ENCODE measurements at regions not wholly inside any gene's neighbourhood (a gene's known extent, or its start where the extent isn't known, plus 50 kb on each side); places are given as distances from the start of the nearest gene placed in this dataset.
"Not testable (repeated sequence)": the region's sequence is repeated elsewhere in the genome, so short reads cannot be mapped to it uniquely, and the experiment has no call there.

DNA sequence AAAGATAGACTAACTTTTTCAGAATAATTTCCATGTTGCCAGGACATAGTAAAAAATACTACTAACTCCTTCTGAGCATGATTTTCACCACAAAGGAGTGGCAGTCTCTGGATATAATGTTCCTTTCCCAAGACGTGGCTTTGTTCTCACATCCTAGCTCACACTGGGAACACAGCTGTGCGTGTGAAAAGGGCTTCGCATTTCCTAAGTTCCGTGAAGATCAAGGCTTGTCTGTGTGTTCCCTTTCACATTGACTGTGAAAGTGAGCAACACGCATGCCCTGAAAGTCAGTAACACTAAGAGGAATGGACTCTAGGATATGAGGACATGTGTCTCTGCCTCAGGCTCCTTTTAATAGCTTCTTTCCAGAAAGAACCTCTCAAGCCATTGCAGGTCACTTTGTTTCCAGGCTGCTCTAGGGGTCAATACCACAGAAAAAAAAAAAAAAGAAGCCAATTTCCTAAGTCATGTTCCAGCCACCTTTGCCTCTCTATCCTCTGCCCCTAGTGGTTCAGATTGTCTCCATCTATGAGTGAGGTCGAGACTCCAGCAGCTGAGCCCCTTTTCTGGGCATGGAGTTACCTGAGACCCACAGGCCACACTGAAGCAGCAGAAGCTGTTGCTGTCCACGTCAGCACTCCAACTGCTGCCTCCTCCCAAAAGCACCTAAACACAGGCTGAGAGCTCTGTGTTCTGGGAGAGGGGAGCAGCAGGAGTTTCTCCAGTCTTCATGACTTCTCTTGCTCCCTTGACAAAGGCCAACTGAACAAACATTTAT, 355.9 kb downstream of the RSL24D1 start:
- no peak for DNase-seq

DNA sequence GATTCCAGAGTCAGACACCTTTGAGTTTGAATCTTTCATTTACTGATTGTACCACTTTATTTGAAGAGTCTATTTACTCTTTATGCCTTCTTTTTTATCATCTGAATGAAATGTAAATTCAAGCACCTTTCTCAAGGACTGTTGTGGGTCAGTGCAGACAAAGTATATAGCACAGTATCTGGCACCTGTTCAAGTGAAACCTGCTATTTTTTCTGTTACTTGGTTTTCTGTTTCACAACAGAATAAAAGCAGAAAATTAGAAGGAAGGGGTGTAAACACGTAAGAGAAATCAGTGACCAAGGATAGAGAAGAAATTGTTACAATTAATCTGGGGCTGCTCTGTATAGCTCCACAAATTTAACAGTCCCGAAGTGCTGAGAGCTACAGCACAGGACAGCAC, 357.4 kb downstream of the RSL24D1 start:
- DNase-seq = no peak

DNA sequence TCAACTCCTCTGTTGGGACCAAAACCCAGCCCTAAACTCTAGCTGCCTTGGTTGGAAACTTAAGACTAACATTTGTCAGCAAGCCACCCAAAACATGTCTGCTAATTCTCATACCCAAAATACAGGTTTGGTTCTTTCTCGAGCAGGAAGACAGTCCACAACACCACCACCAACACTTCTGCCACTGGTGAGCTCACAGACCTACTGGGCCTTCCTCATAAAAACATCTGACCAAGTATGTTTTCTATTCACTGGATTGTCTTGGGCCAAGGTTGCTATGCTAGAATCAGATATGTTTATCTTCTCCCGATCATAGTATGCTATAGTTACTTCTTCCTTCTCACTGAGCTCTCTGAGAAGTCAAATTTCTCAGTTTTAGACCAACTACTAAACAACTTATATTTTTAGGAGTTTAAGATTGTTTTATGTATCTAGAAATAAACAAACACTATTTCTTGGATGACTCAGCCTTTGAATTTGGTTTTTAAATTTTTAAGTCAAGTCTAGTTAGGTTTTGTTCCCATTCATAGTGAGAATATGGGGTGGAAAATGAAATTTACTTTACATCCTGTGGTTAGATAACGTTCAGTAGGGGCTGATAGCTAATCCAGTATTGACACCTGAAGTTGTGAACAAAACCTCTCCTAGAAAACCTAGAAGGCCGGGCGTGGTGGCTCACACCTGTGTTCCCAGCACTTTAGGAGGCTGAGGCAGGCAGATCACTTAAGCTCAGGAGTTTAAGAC, 360.5 kb downstream of the RSL24D1 start:
- no peak for DNase-seq

DNA sequence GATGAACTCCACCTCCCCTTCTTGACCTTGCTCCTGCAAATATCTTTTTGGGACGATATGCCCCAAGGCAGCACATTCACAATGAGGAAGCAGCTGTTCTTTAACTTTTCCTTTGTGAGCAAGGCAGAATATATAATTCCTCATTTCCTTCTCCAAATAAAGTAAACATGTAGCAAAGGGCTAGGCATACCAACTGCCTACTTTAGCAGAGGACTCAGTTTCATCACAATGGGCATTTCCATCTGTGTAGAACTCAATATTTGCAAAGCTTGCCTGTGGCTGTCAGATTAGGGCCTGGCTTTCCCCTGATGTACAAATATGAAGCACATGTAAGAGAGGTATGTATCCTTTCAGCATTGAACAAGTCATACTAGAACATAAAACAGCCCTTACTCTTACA, 366.9 kb downstream of the RSL24D1 start:
- no peak for DNase-seq

DNA sequence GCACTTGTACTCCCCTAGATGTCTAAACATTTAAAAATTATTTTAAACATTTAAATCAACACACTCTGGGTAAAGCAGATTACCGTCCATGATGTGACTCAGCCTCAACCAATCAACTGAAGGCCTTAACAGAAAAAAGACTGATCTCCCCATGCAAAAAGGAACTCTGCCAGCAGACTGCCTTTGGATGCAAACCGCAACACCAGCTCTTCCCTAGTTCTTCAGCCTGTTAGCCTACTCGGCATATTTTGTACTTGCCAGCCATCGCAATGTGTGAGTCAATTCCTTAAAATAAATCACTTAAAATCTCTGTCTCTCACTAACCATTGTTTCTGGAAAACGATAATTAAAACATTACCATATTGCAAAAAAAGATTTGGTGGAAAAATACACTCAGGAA, 375.9 kb downstream of the RSL24D1 start:
- DNase-seq = no peak

DNA sequence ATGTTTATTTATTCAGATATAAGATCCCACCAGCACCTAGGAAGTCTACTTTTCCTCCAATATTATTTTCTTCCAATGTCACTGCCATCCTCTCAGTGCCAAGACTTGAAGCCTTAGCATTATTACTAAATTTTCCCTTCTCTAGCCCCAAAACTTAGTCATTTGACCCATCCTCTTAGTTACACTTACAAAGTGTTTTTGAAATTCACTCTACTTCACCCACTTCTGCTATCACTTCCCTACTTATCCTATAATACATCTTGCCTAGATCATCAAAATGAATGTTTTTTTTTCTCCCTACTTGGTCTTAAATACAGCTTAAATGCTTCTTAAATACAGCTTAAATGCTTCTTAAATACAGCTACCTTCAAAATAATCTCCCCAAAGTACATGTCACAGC, 376.6 kb downstream of the RSL24D1 start:
- no peak for DNase-seq

DNA sequence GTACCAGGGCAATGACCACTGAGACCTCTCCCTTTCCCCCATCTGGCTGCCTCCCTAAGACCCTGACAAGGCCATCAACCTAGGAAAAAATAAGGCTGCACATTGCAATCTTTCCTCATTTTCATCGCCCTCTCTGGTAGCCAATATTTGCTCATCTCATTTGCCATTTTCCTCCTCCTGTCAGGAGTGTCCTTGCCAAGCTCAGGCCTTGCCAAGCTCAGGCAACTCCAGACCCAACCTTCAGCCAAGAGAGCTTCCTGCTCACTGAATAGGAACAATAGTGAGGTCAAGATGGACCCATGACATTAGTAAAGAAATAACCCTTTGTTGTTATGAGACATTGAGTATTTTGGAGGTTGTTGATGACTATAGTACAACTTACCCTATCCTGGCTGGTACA, 380.3 kb downstream of the RSL24D1 start:
- DNase-seq = no peak

DNA sequence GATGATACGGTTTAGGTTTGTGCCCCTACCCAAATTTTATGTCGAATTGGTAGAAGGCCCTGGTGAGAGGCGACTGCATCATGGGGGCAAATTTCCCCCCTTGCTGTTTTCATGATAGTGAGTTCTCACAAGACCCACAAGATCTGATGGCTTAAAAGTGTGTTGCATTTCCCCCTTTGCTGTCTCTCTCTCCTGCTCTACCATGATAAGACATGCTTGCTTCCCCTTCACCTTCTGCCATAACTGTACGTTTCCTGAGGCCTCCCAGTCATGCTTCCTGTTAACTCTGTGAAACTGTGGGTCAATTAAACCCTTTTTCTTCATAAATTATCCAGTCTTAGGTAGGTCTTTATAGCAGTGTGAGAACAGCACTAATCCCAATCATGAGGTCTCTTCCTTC, 381.2 kb downstream of the RSL24D1 start:
- DNase-seq = no peak

DNA sequence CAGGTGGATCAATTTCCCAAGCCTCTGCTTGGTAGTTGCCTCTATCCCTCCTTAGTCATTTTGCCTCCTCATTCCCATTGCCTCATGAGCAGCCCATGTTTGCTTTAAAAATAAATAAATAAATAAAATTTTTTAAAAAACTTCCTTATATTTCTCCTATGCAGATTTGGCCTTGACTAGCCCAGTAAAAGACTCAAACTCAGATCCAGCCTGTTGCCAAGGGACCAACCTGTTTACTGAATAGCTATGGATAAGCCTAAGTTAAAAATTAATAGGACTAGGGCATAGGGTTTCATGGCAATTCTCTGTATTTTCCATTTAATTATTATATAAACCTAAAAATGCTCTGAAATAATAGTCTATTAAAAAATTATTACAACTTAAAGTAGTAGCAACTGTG, 384.4 kb downstream of the RSL24D1 start:
- DNase-seq = no peak

DNA sequence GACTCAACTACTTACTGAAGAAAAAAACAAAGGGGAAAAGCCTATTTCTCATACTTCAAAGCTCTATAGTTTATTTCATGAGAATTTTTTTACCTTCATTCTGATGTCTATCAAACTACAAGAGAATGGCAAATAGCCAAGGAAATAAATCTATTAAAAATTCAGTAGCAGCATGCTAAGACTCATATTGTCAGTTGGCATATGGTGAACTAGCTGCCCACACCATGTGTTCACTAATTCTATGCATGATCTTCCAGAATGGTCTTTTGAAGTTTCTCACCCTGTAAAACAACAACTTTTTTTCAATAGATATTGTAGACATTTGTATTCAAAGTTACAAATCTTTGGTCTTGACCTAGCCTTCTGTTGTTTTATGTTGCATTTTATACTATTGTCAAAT, 386.2 kb downstream of the RSL24D1 start:
- no peak for DNase-seq

DNA sequence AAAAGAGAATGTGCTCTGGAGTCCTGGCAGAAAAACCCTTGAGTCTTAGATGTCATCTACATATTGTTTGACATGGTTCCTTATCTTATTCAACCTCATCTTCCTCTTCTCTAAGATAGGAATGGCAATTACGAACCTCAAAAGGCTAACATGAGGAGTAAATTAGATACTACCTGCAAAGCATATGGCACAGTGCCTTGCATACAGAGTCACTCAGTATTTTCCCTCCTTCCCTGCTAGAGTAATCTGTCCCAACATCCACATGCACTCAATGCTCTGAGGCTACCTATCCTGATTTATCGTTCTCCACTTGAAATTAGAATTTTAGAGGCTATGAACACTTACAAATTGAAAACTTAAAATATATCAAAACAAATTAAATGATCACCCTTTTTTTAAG, 386.7 kb downstream of the RSL24D1 start:
- DNase-seq = no peak

DNA sequence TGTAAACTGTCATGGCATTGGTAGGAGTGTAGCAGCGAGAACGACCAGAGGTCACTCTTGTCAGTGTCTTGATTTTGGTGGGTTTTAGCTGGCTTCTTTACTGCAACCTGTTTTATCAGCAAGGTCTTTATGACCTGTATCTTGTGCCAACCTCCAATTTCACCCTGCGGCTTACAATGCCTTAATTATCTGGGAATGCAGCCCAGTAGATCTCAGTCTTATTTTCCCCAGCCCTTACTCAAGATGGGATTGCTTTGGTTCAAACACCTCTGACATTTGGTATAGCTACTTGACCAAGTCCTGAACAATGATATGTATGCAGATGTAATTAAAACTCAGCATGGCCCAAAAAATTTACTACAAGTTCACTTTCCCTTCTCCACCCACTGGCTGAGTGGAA, 388.4 kb downstream of the RSL24D1 start:
- no peak for DNase-seq

DNA sequence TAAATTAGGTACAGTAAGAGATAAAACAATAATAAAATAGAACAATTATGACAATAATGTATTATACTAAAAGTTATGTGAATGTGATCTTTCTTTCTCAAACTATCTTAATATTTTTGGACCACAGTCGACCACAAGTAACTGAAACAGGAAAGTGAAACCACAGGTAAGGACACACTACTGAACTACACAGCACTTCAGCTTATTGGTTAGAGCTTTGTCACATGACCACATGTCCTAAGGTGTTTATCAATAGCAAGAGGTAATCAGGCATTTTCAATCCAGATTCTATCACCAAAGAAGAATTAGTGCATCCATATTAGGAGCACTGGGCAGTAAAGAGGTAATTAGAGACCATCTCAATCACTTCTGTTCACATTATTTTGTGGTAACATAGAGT, 392.8 kb downstream of the RSL24D1 start:
- no peak for DNase-seq

DNA sequence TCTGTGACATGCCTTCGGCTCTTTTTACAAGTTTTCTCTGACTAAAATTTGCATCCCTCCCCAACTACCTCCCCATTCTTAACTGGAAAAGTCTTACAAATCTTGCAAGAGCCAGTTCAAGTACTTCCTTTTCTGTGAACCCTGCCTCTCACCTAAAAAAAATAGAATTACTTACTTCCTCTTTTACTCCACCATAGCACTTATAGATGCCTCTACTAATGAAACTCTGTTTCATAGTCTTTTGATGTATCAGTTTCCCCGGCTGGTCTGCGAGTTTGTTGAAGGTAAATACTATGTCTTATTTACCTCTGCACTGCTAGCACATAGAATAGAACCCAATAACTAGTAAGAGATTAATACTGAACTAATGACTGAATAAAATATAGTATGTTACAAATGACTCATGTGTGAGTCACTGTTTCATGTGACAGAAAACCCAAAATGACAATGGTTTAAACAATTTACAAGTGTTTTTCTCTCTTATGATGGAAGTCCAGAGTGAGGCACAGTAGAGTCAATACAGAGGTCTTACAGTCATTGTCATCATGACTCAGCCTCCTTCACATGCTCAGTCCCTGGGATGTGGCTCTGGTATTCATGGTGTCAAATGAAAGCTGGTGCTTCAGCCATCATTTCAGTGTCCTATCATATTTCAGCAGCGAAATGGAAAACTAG, 393.5 kb downstream of the RSL24D1 start:
- DNase-seq = peak in 1 of 2 donors; percentile 3

DNA sequence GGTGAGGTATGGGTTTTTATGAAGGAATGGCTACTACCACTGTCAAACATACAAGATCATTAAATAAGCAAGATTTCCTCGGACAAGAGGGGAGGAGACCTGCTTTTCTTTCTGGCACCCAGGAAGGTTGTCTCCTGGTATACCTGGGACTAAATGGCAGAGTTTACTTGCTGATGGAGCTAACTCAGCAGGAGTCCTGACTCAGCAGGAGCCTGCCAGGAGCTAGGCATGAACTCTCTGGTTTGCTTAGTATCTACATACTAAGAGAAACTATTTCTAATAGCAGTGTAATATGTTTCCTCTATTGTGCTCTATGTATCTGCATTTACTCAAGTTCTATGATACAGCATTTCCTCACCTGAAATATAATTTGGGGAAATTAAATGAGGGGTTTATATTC, 404.2 kb downstream of the RSL24D1 start:
- DNase-seq = no peak

DNA sequence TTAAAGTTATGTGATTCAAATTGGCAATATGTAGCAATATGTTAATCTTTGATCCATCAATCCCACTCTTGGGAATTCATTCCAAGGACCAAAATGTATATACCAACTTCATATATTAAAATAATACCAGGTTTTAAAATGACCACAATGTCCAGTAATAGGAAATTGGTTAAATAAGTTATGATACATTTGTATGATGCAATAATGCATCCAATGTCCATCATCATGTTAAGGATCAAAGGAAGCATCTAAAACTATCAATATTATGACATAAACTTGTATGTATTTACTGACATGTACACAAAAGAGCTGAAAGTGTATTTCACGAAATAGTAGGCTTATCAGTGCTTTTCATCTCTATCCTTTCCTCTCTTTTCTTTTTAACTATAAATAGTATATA, 406.0 kb downstream of the RSL24D1 start:
- no peak for DNase-seq

DNA sequence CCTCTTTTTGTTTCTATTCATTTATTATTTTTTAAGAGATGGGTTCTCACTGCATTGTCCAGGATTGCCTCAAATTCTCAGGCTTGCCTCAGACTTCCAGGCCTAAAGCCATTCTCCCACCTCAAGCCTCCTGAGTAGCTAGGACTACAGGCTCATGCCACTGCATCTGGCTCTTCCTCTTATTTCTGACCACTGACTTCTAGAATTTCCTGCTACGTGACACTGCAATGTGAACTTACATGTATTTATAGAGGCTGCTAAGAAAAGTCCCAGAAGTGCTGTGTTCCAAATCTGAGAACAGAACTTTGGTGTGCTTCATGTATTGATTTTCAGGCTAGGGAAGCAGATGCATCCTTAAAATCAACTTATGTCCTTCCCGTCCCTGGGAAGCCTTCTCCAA, 407.4 kb downstream of the RSL24D1 start:
- no peak for DNase-seq

DNA sequence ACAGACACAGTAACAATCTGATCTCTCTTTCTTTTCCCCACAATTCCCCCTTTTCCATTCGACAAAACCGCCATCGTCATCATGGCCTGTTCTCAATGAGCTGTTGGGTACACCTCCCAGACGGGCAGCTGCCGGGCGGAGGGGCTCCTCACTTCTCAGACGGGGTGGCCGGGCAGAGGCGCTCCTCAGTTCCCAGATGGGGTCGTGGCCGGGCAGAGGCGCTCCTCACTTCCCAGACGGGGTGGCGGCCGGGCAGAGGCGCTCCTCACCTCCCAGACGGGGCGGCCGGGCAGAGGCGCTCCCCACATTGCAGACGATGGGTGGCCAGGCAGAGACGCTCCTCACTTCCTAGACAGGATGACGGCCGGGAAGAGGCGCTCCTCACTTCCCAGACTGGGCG, 415.5 kb downstream of the RSL24D1 start:
- not testable (repeated sequence) for DNase-seq

DNA sequence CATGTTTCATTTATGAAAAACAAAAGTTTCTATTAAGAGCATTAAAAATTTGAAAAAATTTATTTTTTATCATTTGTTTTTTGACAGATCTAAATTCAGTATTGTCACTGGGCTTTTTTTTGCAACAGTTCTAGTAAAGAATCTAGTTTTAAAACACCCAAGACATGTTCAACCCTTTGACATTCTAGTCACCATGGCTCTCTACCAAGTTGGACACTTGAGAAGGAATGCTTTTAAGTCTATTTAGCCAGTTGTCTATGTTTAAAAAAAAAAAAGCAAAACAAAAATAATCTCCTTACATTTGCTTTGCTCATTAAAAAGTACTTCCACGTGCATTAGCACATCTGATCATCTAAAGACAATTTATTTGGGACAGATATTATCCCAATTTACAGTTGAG, 417.5 kb downstream of the RSL24D1 start:
- DNase-seq = no peak

DNA sequence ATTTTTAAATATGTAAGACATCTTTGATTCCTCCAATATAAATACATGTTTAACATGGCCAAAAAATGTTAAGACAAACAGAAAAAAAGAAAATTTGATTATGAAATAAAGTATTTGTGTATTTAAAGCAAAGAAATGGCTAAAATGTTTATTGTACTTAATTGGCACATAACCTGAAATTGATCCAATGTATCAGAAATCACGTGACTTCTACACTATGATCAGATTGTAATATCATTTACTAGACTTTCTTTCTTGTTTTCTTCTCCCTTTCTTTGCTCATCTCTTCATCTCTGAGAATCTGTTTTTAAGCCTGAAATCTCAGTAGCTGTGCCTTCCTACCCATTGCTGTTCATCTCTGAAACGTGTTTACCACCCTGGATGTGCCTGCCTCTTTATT, 420.3 kb downstream of the RSL24D1 start:
- no peak for DNase-seq

DNA sequence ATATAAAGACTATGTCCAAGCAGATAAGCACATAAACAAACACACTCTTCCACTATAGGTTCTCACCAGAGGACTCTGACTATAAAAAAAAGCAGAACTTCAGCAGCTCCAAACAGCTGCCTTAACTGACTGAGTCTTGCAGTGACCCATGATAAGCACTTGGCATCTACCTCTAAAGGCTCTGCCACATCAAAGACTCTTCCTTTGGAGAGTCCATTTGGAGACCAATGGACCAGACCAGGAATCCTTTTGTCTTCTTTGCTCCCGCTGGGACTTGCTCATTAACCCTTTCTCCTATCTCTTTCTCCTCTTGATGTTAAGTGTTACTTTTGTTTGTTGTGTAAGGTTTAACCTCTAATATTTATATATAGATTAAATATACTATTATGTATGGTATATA, 424.1 kb downstream of the RSL24D1 start:
- DNase-seq = no peak

DNA sequence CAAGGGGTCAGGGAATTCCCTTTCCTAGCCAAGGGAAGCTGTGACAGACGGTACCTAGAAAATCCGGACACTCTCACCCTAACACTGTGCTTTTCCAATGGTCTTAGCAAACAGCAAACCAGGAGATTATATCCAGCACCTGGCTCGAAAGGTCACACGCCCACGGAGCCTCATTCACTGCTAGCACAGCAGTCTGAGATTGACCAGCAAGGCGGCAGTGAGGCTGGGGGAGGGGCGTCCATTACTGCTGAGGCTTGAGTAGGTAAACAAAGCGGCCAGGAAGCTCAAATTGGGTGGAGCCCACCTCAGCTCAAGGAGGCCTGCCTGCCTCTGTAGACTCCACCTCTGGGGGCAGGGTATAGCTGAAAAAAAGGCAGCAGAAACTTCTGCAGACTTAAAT, 447.3 kb downstream of the RSL24D1 start:
- not testable (repeated sequence) for DNase-seq

DNA sequence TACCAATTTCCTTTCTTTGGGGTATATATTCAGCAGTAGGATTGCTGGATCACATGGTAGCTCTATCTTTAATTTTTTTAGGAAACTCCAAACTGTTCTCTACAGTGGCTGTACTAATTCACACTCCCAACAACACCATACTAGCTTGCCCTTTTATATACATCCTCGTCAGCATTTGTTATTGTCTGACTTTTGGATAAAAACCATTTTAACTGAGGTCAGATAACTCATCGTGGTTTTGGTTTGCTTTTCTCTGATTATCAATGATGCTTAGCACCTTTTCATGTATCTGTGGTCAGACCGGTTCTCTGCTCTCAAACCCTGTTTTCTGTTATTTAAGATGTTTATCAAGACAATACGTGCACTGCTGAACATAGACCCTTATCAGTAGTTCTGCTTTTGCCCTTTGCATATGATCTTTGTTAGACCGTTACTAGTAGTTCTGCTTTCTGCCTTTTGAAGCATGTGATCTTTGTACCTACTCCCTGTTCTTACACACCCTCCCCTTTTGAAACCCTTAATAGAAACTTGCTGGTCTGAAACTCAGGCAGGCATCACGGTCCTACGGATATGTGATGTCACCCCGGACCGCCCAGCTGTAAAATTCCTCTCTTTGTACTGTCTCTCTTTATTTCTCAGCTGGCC, 474.3 kb downstream of the RSL24D1 start:
- no peak for DNase-seq

DNA sequence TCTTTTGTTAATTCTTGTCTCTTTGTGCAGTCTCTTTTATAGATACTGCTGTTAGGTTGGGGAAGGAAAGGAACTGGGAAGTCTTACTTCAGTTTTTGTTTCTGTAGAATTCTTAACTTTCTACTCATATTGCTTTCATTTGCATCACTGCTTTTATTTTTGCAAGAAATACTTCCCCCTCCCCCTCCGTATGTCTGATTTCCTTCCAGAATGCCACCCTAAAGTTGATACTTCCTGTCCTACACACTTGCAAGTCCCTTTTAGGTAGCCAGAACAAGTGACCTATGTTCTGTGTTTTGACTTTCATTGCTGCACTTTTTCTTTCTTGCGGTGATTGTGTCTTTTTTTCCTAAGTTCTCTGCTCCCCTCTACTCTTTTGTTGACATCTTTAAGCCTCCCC, 477.4 kb downstream of the RSL24D1 start:
- no peak for DNase-seq
